H9 (cell line): ENCODE measurements at regions not wholly inside any gene's neighbourhood (a gene's known extent, or its start where the extent isn't known, plus 50 kb on each side); places are given as distances from the start of the nearest gene placed in this dataset.

ENCODE experiments used
- DNase-seq: peaks from one replicate; pipeline ENCODE4 v3.0.0-alpha.2; 2017
- H2AFZ ChIP-seq: one replicate; pipeline ENCODE4 v1.6.1; 2013; ENCODE audit warnings: mild to moderate bottlenecking, low read length, control low read depth, moderate library complexity
- H2AK5ac ChIP-seq: 2 replicates; pipeline ENCODE4 v1.6.1; 2013; ENCODE audit warnings: low read length, control low read depth, mixed read lengths; ENCODE audit not compliant: insufficient read length
- H2BK120ac ChIP-seq: one replicate; pipeline ENCODE4 v1.6.1; 2013; ENCODE audit warnings: low read depth, mild to moderate bottlenecking, low read length, control low read depth, inconsistent platforms; ENCODE audit not compliant: poor library complexity, severe bottlenecking
- H2BK12ac ChIP-seq: 2 replicates; pipeline ENCODE4 v1.6.1; 2013; ENCODE audit warnings: low read length, control low read depth, mixed read lengths, low read depth; ENCODE audit not compliant: insufficient read length
- H2BK15ac ChIP-seq: 2 replicates; pipeline ENCODE4 v1.6.1; 2013; ENCODE audit warnings: low read depth, low read length, control low read depth
- H2BK20ac ChIP-seq: one replicate; pipeline ENCODE4 v1.6.1; 2013; ENCODE audit warnings: low read depth, mild to moderate bottlenecking, low read length, control low read depth, inconsistent platforms; ENCODE audit not compliant: poor library complexity, severe bottlenecking
- H2BK5ac ChIP-seq: 2 replicates; pipeline ENCODE4 v1.6.1; 2013; ENCODE audit warnings: low read length, control low read depth, mixed read lengths; ENCODE audit not compliant: insufficient read length
- H3K14ac ChIP-seq: 2 replicates; pipeline ENCODE4 v1.6.1; 2013; ENCODE audit warnings: low read length, control low read depth; ENCODE audit not compliant: insufficient read depth
- H3K18ac ChIP-seq: 2 replicates; pipeline ENCODE4 v1.6.1; 2013; ENCODE audit warnings: low read depth, mild to moderate bottlenecking, mixed read lengths, low read length, control low read depth; ENCODE audit not compliant: insufficient read length
- H3K23ac ChIP-seq: 2 replicates; pipeline ENCODE4 v1.6.1; 2013; ENCODE audit warnings: low read length, control low read depth, mixed read lengths, low read depth; ENCODE audit not compliant: insufficient read length
- H3K23me2 ChIP-seq: 2 replicates; pipeline ENCODE4 v1.6.1; 2013; ENCODE audit warnings: low read depth, mild to moderate bottlenecking, mixed read lengths, low read length, control low read depth; ENCODE audit not compliant: insufficient read length, poor library complexity, severe bottlenecking
- H3K27ac ChIP-seq: 2 replicates; pipeline ENCODE4 v1.5.1; 2013; ENCODE audit warnings: low read length, control low read depth, mixed read lengths, low read depth; ENCODE audit not compliant: insufficient read length
- H3K27me3 ChIP-seq: 2 replicates; pipeline ENCODE4 v1.6.1; 2013; ENCODE audit warnings: low read length, control low read depth, inconsistent platforms; ENCODE audit not compliant: insufficient read depth
- H3K4ac ChIP-seq: 2 replicates; pipeline ENCODE4 v1.6.1; 2013; ENCODE audit warnings: low read depth, mild to moderate bottlenecking, control low read depth, inconsistent platforms, low read length, moderate library complexity
- H3K4me1 ChIP-seq: 2 replicates; pipeline ENCODE4 v1.6.1; 2013; ENCODE audit warnings: low read length, control low read depth, inconsistent platforms; ENCODE audit not compliant: insufficient read depth
- H3K4me2 ChIP-seq: 2 replicates; pipeline ENCODE4 v1.6.1; 2013; ENCODE audit warnings: low read length, control low read depth, mixed read lengths; ENCODE audit not compliant: insufficient read length, insufficient read depth
- H3K56ac ChIP-seq: 2 replicates; pipeline ENCODE4 v1.6.1; 2013; ENCODE audit warnings: low read depth, mild to moderate bottlenecking, mixed read lengths, low read length, control low read depth; ENCODE audit not compliant: insufficient read length
- H3K79me1 ChIP-seq: 2 replicates; pipeline ENCODE4 v1.6.1; 2013; ENCODE audit warnings: low read depth, mild to moderate bottlenecking, moderate library complexity, low read length, control low read depth, inconsistent platforms; ENCODE audit not compliant: insufficient read depth, poor library complexity, severe bottlenecking
- H3K79me2 ChIP-seq: 2 replicates; pipeline ENCODE4 v1.6.1; 2013; ENCODE audit warnings: low read length, control low read depth, inconsistent platforms; ENCODE audit not compliant: insufficient read depth
- H3K9ac ChIP-seq: 2 replicates; pipeline ENCODE4 v1.6.1; 2013; ENCODE audit warnings: low read length, control low read depth, mixed read lengths; ENCODE audit not compliant: insufficient read length; ENCODE audit errors: extremely low read depth
- H3K9me3 ChIP-seq: one replicate; pipeline ENCODE4 v1.6.1; 2013; ENCODE audit warnings: low read depth, low read length, inconsistent platforms; ENCODE audit not compliant: control insufficient read depth
- H3T11ph ChIP-seq: one replicate; pipeline ENCODE4 v1.6.1; 2013; ENCODE audit warnings: mild to moderate bottlenecking, low read length, control low read depth, inconsistent platforms
- H4K20me1 ChIP-seq: one replicate; pipeline ENCODE4 v1.6.1; 2013; ENCODE audit not compliant: control insufficient read depth, insufficient read length, insufficient read depth
- H4K5ac ChIP-seq: 2 replicates; pipeline ENCODE4 v1.6.1; 2013; ENCODE audit warnings: low read depth, mild to moderate bottlenecking, mixed read lengths, low read length, control low read depth; ENCODE audit not compliant: insufficient read length
- H4K8ac ChIP-seq: replicated peaks from 2 replicates; pipeline ENCODE4 v1.6.1; 2013; ENCODE audit warnings: low read length, control low read depth, mixed read lengths, low read depth; ENCODE audit not compliant: insufficient read length
- H4K91ac ChIP-seq: 2 replicates; pipeline ENCODE4 v1.6.1; 2013; ENCODE audit warnings: low read depth, mild to moderate bottlenecking, moderate library complexity, mixed read lengths, low read length, control low read depth; ENCODE audit not compliant: insufficient read length
- H3K27ac Mint-ChIP-seq, 3 experiments: 2 replicates in 2 of 3; 3 replicates in 1 of 3; pipeline ENCODE4 v1.8.0; 2020 to 2021; ENCODE audit warnings: mixed read lengths in 3 of 3, mild to moderate bottlenecking in 1 of 3, moderate library complexity in 1 of 3
- H3K27me3 Mint-ChIP-seq: 2 replicates; pipeline ENCODE4 v1.8.0; 2021; ENCODE audit warnings: low read depth, mild to moderate bottlenecking, moderate library complexity, mixed read lengths
- H3K36me3 Mint-ChIP-seq, 3 experiments: 2 replicates in 2 of 3; 3 replicates in 1 of 3; pipeline ENCODE4 v1.8.0; 2020 to 2021; ENCODE audit warnings: low read depth in 3 of 3, mixed read lengths in 3 of 3; ENCODE audit not compliant: insufficient read depth in 1 of 3
- H3K4me1 Mint-ChIP-seq, 2 experiments: 2 replicates each; pipeline ENCODE4 v1.8.0; 2020; ENCODE audit warnings: mixed read lengths in 2 of 2
- H3K4me3 Mint-ChIP-seq, 2 experiments: 2 replicates in 1 of 2; 3 replicates in 1 of 2; pipeline ENCODE4 v1.8.0; 2020 to 2021; ENCODE audit warnings: mild to moderate bottlenecking in 2 of 2, mixed read lengths in 2 of 2, moderate library complexity in 1 of 2
- H3K9me3 Mint-ChIP-seq, 2 experiments: 2 replicates in 1 of 2; 3 replicates in 1 of 2; pipeline ENCODE4 v1.8.0; 2020; ENCODE audit warnings: mild to moderate bottlenecking in 2 of 2, mixed read lengths in 2 of 2, moderate library complexity in 1 of 2
- WGBS: extraction: QIAGEN DNeasy Blood & Tissue Kit; methylation state at CpG from one replicate; pipeline ENCODE4 v1.1.7; 2013; ENCODE audit warnings: missing lambda C conversion rate, low lambda C conversion rate, mixed read lengths; ENCODE audit not compliant: insufficient read length; ENCODE audit errors: extremely low coverage; 5-methylcytosine and 5-hydroxymethylcytosine counted together
- TF ChIP-seq, protein P1 (sequence below): fragments of 200-600 bp; sonication (generic); conservative IDR thresholded peaks from 3 replicates; pipeline ENCODE4 v1.8.0; 2021; ENCODE audit warnings: antibody characterized with exemption, mild to moderate bottlenecking

DNA sequence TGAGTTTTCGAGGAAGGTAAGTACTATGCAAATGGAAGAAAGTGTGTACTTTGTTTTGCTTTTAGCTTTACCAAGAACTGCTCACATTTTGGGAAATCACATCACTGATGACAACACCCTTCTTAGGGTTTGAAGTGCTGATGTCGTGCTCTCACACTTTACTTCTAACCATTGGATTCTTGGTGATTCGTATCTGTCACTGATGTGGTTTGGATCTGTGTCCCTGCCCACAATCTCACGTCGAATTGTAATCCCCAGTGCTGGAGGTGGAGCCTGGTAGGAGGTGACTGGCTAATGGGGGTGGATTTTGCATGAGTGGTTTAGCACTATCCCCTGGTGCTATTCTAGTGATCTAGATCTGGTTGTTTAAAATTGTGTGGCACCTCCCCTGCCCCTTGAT lies 75.4 kb upstream of the RGMA start:
- no peaks in the 10 kb centered on the region for H3K23me2 ChIP-seq
- H2BK5ac ChIP-seq: no peak overlapping the region
- no peak overlapping the region for H4K8ac ChIP-seq
- WGBS: no CpG with 5 or more reads among the region's 5 CpGs
- H3K79me2 ChIP-seq: no peaks in the 10 kb centered on the region
- peaks cover 0 to 8% of the 10 kb centered on the region in 2 experiments; a peak in 1 of 5 replicates for H3K9me3 Mint-ChIP-seq
- no peak overlapping the region for H3T11ph ChIP-seq
- no peak overlapping the region for H3K4me2 ChIP-seq
- H2BK120ac ChIP-seq: no peak overlapping the region
- H3K4me3 Mint-ChIP-seq: no peak overlapping the region
- H3K23ac ChIP-seq: no peak overlapping the region
- no peak overlapping the region for H3K4ac ChIP-seq
- H3K9ac ChIP-seq: no peak overlapping the region
- no peak for DNase-seq
- TF ChIP-seq, protein P1, sequence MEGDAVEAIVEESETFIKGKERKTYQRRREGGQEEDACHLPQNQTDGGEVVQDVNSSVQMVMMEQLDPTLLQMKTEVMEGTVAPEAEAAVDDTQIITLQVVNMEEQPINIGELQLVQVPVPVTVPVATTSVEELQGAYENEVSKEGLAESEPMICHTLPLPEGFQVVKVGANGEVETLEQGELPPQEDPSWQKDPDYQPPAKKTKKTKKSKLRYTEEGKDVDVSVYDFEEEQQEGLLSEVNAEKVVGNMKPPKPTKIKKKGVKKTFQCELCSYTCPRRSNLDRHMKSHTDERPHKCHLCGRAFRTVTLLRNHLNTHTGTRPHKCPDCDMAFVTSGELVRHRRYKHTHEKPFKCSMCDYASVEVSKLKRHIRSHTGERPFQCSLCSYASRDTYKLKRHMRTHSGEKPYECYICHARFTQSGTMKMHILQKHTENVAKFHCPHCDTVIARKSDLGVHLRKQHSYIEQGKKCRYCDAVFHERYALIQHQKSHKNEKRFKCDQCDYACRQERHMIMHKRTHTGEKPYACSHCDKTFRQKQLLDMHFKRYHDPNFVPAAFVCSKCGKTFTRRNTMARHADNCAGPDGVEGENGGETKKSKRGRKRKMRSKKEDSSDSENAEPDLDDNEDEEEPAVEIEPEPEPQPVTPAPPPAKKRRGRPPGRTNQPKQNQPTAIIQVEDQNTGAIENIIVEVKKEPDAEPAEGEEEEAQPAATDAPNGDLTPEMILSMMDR: no peak
- no peaks in the 10 kb centered on the region for H3K4me1 ChIP-seq
- H3K27ac Mint-ChIP-seq: no peak overlapping the region
- H3K4me1 Mint-ChIP-seq: peaks cover 9 to 27% of the 10 kb centered on the region in 2 experiments
- no peak overlapping the region for H3K18ac ChIP-seq
- no peaks in the 10 kb centered on the region for H4K20me1 ChIP-seq
- no peaks in the 10 kb centered on the region for H3K9me3 ChIP-seq
- no peak overlapping the region for H3K14ac ChIP-seq
- no peak overlapping the region for H3K56ac ChIP-seq
- no peak overlapping the region for H2BK20ac ChIP-seq
- H3K27me3 ChIP-seq: no peaks in the 10 kb centered on the region
- peaks cover 24% of the 10 kb centered on the region for H3K27me3 Mint-ChIP-seq
- H4K5ac ChIP-seq: no peak overlapping the region
- no peak overlapping the region for H2AFZ ChIP-seq
- no peaks in the 10 kb centered on the region for H3K36me3 Mint-ChIP-seq
- no peak overlapping the region for H2BK15ac ChIP-seq
- H2BK12ac ChIP-seq: no peak overlapping the region
- no peak overlapping the region for H3K27ac ChIP-seq
- no peak overlapping the region for H2AK5ac ChIP-seq
- no peaks in the 10 kb centered on the region for H3K79me1 ChIP-seq
- no peak overlapping the region for H4K91ac ChIP-seq
